ENCODE measurements at regions not wholly inside any gene's neighbourhood (a gene's known extent, or its start where the extent isn't known, plus 50 kb on each side); places are given as distances from the start of the nearest gene placed in this dataset.

- TF ChIP-seq, protein P1, sequence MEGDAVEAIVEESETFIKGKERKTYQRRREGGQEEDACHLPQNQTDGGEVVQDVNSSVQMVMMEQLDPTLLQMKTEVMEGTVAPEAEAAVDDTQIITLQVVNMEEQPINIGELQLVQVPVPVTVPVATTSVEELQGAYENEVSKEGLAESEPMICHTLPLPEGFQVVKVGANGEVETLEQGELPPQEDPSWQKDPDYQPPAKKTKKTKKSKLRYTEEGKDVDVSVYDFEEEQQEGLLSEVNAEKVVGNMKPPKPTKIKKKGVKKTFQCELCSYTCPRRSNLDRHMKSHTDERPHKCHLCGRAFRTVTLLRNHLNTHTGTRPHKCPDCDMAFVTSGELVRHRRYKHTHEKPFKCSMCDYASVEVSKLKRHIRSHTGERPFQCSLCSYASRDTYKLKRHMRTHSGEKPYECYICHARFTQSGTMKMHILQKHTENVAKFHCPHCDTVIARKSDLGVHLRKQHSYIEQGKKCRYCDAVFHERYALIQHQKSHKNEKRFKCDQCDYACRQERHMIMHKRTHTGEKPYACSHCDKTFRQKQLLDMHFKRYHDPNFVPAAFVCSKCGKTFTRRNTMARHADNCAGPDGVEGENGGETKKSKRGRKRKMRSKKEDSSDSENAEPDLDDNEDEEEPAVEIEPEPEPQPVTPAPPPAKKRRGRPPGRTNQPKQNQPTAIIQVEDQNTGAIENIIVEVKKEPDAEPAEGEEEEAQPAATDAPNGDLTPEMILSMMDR (IDR thresholded peaks at IDR 0.05) = no peak
- TF ChIP-seq POLR2A (IDR thresholded peaks at IDR 0.05) = no peak
Observed at GRCh38 chr7:104962781-104963180, 51.2 kb upstream of the KMT2E start.

Data from heart left ventricle (tissue), 13 donors.